LNCAP (cell line): ENCODE measurements at regions not wholly inside any gene's neighbourhood (a gene's known extent, or its start where the extent isn't known, plus 50 kb on each side); places are given as distances from the start of the nearest gene placed in this dataset.

Experiments
- TF ChIP-seq, protein P1 (sequence below): fragments of 450-650 bp; IDR thresholded peaks from 2 replicates; pipeline ENCODE4 v1.5.1; 2017; ENCODE audit warnings: mild to moderate bottlenecking

DNA sequence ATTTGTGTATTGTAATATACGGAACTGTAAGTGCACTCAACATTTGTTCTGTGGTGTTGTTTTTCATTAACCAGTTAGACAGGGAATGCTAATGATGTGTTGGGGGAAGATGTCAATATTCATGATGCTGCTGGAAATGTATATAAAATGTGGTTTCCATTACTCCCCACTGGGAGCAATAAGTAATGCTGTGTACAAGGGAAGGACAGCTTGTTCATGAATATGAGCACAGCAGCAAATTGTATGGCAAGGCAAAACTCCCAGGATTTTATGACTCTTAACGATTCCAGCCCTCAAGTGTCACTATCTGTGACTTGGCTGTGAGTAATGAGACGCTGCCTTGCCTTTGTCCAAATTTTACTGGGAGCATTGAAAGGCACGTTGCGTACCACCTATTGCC, 312.4 kb upstream of the DDX18 start:
- TF ChIP-seq, protein P1, sequence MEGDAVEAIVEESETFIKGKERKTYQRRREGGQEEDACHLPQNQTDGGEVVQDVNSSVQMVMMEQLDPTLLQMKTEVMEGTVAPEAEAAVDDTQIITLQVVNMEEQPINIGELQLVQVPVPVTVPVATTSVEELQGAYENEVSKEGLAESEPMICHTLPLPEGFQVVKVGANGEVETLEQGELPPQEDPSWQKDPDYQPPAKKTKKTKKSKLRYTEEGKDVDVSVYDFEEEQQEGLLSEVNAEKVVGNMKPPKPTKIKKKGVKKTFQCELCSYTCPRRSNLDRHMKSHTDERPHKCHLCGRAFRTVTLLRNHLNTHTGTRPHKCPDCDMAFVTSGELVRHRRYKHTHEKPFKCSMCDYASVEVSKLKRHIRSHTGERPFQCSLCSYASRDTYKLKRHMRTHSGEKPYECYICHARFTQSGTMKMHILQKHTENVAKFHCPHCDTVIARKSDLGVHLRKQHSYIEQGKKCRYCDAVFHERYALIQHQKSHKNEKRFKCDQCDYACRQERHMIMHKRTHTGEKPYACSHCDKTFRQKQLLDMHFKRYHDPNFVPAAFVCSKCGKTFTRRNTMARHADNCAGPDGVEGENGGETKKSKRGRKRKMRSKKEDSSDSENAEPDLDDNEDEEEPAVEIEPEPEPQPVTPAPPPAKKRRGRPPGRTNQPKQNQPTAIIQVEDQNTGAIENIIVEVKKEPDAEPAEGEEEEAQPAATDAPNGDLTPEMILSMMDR = no peak

GRCh38 chr2:117512307-117512706, 302.2 kb upstream of the DDX18 start:
- TF ChIP-seq, protein P1 = no peak

DNA sequence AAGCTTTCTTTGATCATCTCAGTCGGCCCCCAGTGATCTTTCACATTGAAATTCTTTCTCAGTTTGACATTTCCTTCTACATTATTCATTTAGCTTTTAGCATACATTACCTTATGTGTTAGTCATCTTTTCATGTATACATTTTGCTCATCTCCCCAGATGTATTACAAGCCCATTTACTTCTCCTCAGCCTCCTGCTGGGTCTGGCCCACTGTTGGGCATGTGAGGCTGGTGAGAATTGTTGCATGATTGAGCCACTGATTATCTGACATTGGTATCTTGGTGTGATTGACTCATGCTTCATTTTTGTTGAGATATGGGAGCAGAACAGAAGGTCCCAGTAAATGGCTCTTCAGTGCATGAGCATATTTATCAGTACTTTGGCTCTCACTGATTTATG, 300.1 kb upstream of the DDX18 start:
- TF ChIP-seq, protein P1 = no peak

DNA sequence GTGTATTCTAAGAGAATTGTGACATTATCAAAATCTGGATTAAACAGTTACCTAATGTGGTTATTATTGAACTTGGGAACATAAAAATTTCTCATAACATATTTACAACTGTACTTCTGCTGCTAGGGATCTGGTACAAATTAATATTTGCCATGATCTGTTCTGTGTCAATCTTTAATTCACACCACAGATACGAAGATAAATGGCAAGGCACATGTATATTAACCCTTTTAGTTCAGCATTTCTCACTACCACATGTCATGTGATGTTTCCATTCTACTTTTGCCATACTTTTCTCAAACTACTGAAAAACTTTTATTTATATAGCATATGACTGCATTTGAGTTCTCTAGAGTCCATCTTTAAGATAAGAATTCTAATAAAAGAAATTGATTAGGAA, 295.3 kb upstream of the DDX18 start:
- TF ChIP-seq, protein P1 = no peak

DNA sequence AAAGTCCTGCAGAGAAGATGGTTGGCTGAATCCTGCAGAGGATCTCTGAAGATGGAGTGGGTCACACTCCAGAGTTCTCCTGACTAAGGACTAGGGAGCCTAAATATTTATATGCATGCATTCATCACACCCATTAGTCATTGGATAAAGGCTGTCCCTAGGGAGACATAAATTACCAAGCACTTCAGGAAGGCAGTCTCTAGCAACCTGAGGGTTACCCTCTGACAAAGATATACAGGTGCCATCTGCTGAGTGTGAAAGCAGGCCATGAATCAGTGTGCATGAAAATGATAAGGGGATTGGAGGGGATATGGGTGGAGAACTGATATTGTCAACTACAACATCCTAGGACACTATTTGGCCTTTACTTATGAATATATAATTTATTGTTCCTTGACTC, 294.8 kb upstream of the DDX18 start:
- TF ChIP-seq, protein P1 = no peak

DNA sequence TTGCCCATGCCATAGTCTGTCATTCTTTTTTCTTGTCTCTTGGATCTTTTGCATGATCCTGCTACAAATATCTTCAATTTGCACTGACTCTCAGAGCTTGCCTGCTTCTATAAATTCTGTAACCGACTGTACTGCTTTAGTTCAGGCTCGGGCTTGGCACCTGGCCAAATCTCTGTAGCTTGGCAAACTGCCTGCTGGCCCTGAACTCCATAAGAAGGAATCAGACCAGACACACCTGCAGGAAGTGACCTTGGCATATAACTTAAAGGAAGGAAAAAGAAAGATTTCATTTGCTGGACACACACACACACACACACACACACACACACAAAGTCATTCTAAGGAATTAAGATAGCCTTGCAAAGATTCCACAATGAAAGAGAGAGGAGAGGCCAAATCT, 291.2 kb upstream of the DDX18 start:
- TF ChIP-seq, protein P1 = no peak

GRCh38 chr2:117523711-117524238, 290.7 kb upstream of the DDX18 start:
- TF ChIP-seq, protein P1 = no peak

DNA sequence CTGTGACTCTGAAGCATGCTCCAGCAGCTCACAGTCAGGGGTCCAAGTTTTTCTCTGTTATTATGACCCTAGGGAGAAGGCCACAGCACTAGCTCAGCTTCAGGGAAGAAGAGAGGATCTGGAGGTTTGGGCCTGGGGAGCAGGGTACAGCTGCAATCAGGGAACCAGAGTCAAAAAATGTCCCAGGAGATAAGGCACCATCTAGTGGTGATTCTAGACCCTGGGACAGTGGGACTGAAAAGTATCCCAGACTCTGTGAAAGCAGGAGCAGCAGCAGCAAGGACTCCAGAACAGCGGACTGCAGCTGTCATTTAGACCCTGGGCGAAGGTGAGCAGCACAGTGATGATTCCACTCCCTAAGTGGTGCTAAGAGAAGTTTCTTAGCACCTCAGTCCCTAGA, 278.4 kb upstream of the DDX18 start:
- TF ChIP-seq, protein P1 = peak; percentile 43
